ENCODE measurements at regions not wholly inside any gene's neighbourhood (a gene's known extent, or its start where the extent isn't known, plus 50 kb on each side); places are given as distances from the start of the nearest gene placed in this dataset.
"Not testable (repeated sequence)": the region's sequence is repeated elsewhere in the genome, so short reads cannot be mapped to it uniquely, and the experiment has no call there.

DNA sequence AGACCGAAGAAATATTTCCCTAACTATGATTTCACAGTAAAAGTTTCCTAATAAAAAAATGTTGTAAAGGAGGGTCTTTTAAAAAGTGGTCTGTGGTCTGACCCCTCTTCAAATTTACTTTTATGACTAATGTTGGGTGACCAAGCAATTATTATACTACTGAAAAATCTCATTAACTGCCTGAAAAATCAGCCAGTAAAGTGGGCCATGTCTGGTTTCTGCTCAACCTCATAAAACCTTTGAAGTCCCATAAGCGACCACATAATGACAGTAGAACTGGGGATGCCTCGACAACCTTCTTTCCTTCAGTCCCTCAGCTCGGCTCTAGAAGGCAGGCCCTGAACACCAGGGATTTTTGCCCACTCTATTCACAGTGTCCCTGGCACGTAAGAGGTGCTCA lies 434.3 kb downstream of the EFNB2 start:
- peak; percentile 58 for DNase-seq (ENCODE audit: low read depth, low spot score)

DNA sequence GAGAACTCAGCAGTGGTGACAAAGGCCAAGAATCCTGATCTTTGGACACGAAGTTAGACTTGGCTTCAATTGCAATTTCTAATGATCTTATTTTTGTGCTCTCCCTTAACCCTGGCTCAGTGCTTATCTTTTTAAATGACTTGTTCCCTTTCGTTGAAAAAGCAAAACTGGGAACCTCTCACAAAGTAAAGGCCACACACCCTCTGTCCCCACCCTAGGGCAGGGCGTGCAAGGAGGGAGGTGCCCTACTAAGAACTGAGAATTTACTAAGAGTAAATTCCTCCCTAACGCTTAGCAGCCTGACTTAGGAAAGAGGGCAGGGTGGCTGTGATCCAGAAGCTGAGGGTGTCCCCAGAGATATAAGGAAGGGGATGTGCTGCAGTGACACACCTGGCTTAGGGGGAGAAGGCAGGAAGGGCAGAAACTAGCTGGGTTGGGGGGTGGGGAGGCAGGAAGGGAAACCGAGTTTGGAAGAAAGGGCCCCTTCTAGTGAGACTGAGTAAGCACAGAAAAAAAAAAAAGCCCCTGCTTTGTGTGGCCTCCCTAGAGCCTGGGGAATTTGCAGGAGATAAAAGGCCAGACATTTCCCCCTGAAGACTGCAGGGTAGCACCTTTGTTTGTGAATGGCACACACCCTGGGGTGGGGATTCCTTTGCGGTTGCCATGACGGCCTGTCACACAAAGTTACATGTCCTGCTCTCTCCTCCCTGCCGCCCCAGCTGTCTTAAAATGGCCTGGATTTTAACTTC lies 435.1 kb downstream of the EFNB2 start:
- DNase-seq (ENCODE audit: low read depth, low spot score), result peak; percentile 70

DNA sequence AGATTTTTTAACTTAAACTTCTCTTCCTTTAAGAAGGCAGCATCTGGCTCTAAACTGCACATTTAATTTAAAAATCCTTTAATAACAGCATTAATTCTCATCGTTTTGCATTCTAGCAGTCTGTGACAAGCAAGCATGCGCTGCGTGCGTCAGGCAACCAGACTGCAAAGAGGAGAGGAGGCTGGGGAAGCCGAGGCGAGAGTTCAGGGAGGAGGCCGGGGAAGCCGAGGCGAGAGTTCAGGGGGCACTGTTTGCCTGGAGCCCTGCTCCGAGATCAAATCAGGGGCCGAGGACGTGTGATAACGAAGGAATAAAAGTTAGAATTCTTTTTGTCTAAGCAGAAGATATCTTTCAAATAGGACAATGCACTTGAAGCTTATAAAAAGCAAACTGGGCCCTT lies 435.7 kb downstream of the EFNB2 start:
- DNase-seq (ENCODE audit: low read depth, low spot score), result no peak

DNA sequence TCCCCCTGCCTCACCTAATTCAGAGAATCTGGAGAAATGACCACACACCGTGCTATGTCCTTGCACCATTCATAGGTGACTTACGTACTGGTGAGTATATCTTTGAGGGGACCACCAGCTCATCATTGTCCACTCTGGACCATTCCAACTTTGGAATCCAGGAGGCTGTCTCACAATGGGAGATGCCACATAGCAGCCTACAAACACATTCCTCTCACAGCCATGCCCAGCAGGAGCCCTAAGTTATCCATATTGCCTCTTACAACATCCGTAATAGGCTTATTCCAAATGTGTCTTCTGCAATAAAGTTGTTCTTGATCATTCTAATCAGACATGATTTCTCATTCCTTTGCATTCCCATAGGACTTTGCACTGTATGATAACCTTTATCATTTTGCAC lies 436.7 kb downstream of the EFNB2 start:
- DNase-seq (ENCODE audit: low read depth, low spot score), result no peak

DNA sequence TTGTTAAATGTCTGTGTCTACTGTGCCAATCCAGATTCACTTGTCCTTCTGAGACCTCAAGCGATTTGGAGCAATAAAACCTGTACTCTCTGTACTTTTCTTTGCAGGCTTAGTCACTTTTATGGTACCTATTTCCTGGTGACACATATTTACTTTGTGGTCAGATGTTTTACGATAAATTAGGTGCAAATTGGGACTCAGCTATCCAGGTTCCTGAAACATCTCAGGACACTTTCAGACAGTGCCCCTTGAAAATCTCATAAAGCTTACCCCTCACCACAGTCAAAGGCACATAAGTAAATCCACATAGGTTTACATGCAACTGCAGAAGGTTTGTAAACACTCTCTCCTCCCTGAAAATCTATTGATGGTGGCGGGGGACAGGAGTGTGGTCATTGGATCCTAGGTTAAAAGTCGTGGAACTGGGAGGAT lies 438.8 kb downstream of the EFNB2 start:
- DNase-seq (ENCODE audit: low read depth, low spot score), result no peak

DNA sequence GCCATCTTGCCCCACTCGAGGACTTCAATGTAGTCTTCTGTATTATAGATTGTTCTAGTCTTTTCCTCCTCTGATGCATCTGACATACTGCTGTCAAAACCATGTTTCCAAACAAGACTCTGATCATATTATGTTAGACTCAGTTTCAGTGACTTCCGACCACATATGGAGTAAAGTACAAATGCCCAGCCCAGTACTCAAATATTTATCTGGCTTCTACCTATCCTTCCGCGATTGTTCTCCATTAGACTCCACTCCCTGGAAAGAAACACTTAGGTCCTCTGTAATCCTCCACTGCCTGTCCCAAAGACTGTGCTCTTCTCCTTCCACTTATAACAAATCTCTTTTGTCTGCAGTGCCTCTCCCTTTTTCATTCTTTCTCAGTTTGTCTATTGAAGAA lies 439.5 kb downstream of the EFNB2 start:
- DNase-seq (ENCODE audit: low read depth, low spot score), result no peak

DNA sequence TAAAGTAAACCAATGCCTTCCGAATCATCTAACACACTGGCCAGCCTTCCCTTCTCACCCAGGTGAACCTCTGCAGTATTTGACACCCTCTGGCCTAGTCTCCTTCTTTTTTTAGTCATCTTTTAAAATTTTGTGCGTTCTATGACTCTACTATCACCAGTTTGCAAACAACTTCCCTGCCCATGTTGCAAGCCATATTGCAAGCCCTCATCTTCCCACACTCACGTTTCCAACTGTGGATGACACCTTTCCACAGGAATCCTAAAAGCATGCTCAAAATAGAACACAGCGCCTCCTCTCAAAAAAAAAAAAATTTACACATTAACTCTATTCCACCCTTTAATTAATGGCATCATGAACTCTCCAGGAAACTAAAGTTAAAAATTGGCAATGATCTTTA lies 440.1 kb downstream of the EFNB2 start:
- DNase-seq (ENCODE audit: low read depth, low spot score), result no peak

DNA sequence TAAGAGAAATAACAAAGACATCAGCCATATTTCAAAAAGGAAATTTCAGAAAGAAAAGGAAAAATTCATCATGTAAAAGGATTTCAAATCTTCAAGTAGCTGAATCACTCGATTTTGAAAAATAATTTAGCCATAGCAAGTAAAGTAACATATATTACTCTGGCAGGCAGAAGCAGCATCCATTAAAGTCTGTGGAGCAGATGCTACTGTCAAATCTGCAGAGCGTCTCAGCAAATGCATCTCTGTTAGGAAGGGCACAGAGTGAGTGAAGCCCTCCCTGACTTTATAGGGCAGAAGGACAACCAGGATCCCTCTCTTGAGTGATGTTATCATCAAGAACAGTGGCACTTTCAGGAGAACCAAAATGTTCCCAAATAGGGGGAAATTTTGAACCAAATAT lies 445.5 kb downstream of the EFNB2 start:
- no peak for DNase-seq (ENCODE audit: low read depth, low spot score)

DNA sequence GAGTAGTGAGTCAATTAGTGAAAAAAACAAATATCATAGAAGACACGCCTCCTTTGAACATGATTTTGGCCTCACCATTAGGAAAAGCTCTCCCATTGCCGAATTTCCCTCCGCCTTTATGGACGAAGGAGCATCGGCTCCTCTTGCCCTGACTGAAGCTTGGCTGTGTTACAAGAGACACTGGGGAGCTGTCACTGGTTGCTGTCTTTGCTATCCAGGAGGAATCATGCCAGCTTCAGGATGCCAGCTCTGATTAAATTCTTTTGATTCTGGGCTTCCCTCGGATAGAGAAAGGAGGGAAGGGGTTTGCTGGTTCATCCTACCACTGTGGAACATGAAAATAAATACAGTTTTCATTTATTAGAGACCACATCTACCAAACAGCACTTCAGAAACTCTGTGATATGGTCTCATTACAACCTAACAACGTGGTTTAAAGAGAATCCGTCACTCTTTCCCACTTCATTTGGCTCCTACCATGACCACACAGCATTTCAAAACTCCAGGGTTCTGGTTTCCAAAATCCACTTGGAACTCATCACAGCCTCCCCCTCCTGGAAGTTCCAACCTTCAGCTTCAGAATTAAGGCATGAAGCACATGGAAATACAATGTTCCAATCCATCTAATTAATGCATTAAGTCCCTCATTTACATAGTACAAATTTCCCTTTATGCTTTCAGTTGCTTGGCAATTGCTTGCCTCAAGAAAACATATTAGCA lies 446.0 kb downstream of the EFNB2 start:
- DNase-seq (ENCODE audit: low read depth, low spot score), result no peak

DNA sequence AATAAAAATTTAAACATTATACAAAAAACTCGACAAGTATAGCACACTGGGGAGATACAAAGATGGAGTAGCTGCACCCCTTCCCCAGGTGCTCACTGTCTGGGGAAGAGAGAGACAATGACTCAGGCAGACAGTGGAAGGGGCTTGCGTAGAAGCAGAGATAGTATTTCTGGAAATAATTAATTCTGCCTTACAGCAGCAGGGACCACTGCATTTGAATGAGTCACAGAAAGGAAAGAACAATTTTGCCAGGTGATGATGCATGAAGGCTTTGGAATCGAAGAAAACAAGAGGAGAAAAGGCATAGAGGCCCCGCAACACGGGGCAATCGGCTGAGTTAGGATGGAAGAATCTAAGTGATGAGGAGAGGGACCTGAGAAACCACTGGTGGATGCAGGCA lies 447.4 kb downstream of the EFNB2 start:
- DNase-seq (ENCODE audit: low read depth, low spot score), result peak; percentile 54

DNA sequence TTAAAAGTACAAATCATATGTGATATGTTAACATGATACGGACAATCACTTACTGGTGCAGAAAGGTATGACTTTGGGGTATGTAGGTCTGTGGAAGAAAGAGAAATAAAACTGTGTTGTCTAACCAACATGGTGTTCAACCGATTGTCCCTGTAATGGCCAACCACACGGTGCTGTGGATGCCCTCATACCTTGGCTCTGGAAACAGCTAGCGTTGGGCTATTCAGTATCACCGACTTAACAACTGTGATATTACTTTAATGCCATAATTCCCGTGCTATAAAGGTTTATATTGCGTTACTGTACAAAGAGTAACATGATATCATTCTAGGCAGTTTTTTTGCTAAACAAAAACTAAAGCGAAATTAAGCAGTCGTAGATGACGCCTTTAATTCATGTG lies 448.3 kb downstream of the EFNB2 start:
- DNase-seq (ENCODE audit: low read depth, low spot score), result no peak

DNA sequence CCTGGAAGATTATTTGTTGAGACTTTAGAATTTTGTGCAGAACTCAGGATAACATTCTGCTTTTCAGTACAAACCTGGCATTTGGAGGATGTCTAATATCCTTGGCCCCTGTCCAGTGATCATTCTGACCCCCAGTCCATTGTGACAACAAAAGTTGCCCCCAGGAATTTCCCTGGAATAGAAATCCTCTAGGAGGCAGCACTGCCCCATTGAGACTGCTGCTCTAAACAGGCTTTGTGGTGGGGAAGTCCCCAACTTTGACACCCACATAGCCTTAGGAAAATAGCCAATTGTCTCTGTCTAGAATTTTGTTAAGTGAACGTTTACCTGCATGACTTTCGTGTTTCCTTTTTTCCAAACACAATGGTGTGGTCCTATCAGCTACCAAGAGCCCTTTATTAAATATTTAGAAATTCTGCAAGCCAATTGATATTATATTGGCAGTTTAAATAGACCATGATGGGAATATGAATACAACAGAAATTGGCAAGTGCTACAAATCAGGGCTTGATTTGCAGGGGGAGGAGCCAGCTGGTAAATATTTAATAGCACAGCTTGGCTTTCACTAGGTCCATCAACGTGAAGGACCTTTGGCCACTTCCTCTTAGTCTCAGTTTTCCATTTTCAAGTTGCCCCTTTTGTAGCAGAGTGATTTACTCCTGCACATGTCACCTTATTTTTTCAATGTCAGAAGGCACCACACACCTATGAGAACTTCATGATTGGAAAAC lies 451.7 kb downstream of the EFNB2 start:
- DNase-seq (ENCODE audit: low read depth, low spot score), result peak; percentile 64

DNA sequence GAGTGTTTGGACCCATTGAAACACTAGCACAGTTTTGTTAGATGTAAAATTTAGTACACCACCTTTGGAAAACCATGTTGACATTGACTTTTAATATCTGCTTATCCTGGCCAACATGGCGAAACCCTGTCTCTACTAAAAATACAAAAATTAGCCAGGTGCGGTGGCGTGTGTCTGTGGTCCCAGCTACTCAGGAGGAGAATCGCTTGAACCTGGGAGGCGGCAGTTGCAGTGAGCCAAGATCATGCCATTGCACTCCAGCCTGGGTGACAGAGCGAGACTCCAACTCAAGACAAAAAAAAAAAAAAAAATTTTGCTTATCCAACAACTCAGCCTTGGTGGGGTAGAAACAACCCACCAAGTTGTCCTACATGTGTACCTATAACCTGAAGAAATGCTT lies 454.2 kb downstream of the EFNB2 start:
- not testable (repeated sequence) for DNase-seq (ENCODE audit: low read depth, low spot score)

DNA sequence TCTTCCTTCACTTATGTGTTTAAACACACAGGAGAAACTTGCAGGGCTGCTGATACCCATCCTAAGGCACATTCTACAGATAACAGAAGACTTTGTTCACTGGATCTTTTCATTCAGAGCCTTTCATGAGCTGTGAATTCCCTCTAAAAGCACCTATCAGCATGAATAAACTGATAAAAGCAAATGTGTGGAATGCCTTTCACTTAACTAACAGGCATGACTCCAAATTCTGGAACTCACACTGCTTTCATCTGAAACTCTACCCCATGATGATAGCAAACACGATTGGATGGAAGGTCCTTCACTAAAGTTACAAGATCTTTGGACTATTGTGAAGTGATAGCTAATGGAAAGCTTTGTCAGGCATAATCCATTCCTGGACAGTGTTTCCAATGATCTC lies 457.3 kb downstream of the EFNB2 start:
- DNase-seq (ENCODE audit: low read depth, low spot score), result peak; percentile 63

DNA sequence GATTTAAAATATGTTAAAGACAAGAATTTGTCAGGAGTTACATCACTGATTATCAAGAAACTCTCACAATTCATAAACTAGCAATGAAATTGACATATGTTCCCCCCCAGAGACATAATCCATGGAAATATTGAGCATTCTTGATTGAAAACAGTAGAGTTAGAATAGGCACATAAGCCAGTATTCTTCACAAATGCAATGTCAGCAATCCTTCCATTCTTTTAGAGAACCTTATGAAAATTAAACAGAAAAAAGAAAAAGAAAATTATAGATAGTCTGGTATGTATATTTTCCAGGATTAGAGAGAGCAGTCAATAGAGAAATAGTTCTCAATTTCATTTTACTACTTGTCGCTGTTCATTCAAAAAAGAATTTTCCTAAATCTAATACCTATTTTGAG lies 458.4 kb downstream of the EFNB2 start:
- DNase-seq (ENCODE audit: low read depth, low spot score), result no peak

DNA sequence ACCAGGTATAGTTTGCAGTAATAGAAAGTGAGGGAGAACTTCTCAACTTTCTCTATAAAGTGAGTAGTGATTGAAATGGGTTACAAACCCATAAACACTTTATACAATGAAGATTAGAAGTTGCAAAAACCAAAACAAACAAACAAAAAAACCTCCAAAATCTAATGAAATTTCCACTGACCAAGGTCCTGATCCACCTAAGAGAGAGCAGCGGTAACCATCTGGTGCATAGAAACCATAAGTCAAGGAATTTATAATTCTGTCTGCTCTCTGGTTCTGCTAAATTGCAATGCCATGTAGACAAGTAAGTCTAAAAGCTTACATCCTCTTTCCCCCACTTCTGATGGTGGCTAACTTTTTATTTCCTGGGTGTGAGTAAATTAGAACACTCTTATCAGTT lies 463.4 kb downstream of the EFNB2 start:
- DNase-seq (ENCODE audit: low read depth, low spot score), result no peak

DNA sequence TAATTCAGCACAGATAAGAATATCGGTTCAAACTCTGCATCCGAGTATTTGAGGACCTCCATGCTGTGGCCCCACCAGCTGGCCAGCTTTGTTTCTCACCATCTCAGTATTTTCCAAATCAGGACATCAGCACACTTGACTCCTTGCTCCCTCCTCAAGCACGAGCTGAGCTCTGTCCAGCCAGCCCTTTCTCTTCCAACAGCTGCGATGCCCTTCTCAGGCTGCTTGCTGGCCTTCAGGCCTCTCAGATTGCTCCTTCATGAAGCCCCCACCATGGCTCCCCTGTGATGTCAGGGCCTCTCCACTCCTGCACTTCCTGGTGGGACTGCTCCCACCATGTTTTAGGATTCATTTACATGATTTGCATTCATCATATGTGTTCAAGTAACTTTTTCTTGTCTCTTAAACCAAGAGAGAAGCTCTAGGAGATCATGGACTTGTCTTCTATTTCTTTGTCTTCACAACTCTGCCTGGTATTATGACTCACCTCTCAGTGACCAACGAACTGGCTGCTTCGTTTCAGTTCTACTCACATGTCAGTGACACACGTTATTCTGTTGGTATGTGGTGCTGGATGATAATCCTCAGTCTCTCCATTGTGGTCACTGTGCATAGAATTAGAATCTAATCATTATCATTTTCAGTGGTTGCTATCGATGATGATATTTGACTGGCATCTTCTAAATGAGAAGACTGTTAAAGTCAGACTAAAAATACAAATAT lies 471.7 kb downstream of the EFNB2 start:
- DNase-seq (ENCODE audit: low read depth, low spot score), result peak; percentile 73

DNA sequence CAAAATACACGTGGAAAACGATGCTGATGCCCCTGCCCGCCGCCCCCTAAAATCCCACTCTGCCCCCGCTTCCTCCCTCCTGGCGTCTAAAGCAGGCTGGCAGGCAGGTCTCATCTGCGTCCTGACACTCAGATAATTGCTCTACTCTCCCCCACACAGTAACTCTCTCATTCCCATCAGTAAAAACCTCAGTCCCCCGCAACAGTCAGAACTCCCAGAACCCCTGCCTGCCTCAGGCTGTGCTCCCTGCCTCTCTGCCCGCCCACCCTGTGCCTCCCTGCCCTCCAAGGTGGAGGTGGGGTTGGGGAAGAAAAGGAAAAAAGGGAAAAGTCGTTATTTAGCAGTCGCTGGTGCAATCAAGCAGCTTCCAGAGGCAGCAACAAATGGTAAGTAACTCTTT lies 473.7 kb downstream of the EFNB2 start:
- DNase-seq (ENCODE audit: low read depth, low spot score), result no peak

DNA sequence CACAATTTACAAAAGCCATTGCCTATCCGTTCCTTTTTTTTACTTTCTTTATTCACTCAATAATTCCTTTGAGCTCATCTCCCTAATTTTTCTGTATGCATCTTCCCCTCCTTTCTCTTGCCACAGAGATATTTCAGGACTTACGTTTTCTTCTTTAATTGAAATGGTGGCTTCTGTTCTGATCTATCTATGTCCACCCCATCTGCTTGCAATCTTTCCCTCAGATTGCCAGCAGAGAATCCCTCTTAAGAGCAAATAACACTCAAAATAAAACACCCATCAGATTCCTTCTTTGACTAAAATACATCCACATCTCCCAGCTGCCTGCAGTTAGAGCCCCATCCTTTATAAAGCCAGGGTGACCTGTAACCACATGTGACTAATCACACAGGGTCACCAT lies 478.6 kb downstream of the EFNB2 start:
- no peak for DNase-seq (ENCODE audit: low read depth, low spot score)

DNA sequence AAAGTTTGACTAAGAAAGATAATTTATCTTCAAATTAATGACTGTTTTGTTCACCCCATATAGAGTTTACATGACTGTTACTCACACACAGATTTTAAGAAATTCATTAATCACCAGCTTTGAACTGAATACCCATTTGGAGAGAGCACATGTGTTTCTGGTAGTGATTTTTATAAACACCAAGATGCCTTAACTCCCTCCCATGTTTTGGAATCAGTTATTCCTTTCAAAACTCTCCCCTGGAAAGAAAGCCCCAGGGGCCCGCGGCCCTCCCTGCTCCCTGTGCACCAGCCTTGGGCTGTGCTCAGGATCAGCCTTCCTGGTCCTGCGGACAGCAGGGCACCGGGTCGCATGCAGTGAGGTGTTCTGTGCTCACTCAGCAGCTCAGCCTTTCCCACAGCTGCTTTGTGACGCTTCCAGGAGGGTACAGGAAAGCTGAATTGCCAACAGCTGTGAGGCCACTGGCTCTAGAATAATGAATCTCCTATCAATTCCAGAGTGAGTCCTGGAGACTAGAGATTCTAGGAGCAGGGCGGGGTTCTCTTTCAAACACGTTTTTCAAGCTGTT lies 483.2 kb downstream of the EFNB2 start:
- no peak for DNase-seq (ENCODE audit: low read depth, low spot score)

DNA sequence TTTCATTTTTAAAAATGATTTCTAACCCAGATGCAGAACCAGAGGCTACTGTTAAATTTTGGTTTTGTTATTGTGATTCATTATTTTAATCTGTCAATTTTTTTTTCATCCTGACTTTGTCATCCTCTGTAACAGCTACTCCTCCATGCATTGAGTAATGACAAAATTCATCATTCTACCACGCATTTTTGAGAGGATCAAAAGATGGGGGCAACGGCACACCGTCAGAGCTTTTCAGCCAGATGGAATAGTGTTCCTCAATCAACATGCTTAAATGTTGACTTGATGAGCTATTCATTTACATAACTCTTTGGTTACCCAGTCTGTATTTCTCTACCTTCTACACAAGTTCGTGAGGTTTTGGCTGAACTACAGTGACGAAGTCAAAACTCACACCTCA lies 486.3 kb downstream of the EFNB2 start:
- DNase-seq (ENCODE audit: low read depth, low spot score), result no peak

DNA sequence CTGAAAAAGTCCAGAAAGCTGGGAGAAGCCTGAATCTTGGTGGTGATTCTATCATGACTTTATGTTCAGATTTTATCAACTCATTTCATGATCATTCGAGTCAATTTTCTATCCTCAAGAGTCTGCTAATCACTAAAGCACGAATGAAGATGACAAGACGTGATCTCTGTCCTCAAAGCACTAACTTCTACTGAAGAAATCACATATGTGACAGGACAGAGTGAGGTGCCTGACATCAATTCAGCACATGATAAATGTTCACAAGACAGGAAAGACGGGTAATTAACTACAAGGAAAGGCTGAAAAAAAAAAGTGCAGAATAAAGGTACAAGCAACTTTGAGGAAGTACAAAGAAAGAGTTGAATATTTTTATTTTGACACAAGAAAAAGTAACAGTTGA lies 487.1 kb downstream of the EFNB2 start:
- DNase-seq (ENCODE audit: low read depth, low spot score), result no peak
